ENCODE measurements at regions not wholly inside any gene's neighbourhood (a gene's known extent, or its start where the extent isn't known, plus 50 kb on each side); places are given as distances from the start of the nearest gene placed in this dataset.

GRCh38 chr1:219752645-219753044 is 139.7 kb upstream of the ZC3H11B start:
- TF ChIP-seq CTCF (IDR thresholded peaks at IDR 0.05) = no peak
- TF ChIP-seq EP300 (IDR thresholded peaks at IDR 0.05) = no peak
- TF ChIP-seq POLR2A (IDR thresholded peaks at IDR 0.05) = no peak
- TF ChIP-seq POLR2AphosphoS5 (IDR thresholded peaks at IDR 0.05) = no peak
- H3K9me3 ChIP-seq = no peaks in the 10 kb centered on the region
- H3K27me3 ChIP-seq = no peaks in the 10 kb centered on the region
- H3K4me3 ChIP-seq = no peak overlapping the region
- H3K27ac ChIP-seq = no peak overlapping the region
- DNase-seq (ENCODE audit: low spot score in 2 of 2) = no peak
- H3K4me1 ChIP-seq = no peaks in the 10 kb centered on the region
- H3K36me3 ChIP-seq = no peaks in the 10 kb centered on the region
- 0% methylated on average over 1 of the region's 1 CpG for WGBS

- DNase-seq (ENCODE audit: low spot score in 2 of 2) = no peak
- TF ChIP-seq EP300 (IDR thresholded peaks at IDR 0.05) (no peak), POLR2AphosphoS5 (IDR thresholded peaks at IDR 0.05) (no peak), CTCF (IDR thresholded peaks at IDR 0.05) (no peak), POLR2A (IDR thresholded peaks at IDR 0.05) (no peak)
- Histone ChIP-seq H3K4me1 (no peaks in the 10 kb centered on the region), H3K27ac (no peak overlapping the region), H3K4me3 (no peak overlapping the region), H3K9me3 (no peaks in the 10 kb centered on the region), H3K27me3 (no peaks in the 10 kb centered on the region), H3K36me3 (no peaks in the 10 kb centered on the region)
These were observed 139.1 kb upstream of the ZC3H11B start for GRCh38 chr1:219751870-219752507.

GRCh38 chr1:219749370-219749769 is 136.5 kb upstream of the ZC3H11B start:
- Histone ChIP-seq H3K4me1 (no peaks in the 10 kb centered on the region), H3K27me3 (no peaks in the 10 kb centered on the region), H3K9me3 (no peaks in the 10 kb centered on the region), H3K27ac (no peak overlapping the region), H3K4me3 (no peak overlapping the region), H3K36me3 (no peaks in the 10 kb centered on the region)
- WGBS = 32% methylated on average over 2 of the region's 2 CpGs
- DNase-seq (ENCODE audit: low spot score in 2 of 2) = no peak
- TF ChIP-seq POLR2A (IDR thresholded peaks at IDR 0.05) = no peak
- TF ChIP-seq POLR2AphosphoS5 (IDR thresholded peaks at IDR 0.05) = no peak
- TF ChIP-seq CTCF (IDR thresholded peaks at IDR 0.05) = no peak
- TF ChIP-seq EP300 (IDR thresholded peaks at IDR 0.05) = no peak

- no peaks in the 10 kb centered on the region for H3K4me1 ChIP-seq
- H3K27ac ChIP-seq = no peak overlapping the region
- TF ChIP-seq EP300 (IDR thresholded peaks at IDR 0.05) = no peak
- no peak for TF ChIP-seq CTCF (IDR thresholded peaks at IDR 0.05)
- no peak for TF ChIP-seq POLR2A (IDR thresholded peaks at IDR 0.05)
- no peak for TF ChIP-seq POLR2AphosphoS5 (IDR thresholded peaks at IDR 0.05)
- no peak for DNase-seq (ENCODE audit: low spot score in 2 of 2)
- H3K36me3 ChIP-seq = no peaks in the 10 kb centered on the region
- no peaks in the 10 kb centered on the region for H3K9me3 ChIP-seq
- 94% methylated on average over 2 of the region's 2 CpGs for WGBS
- no peak overlapping the region for H3K4me3 ChIP-seq
- H3K27me3 ChIP-seq = no peaks in the 10 kb centered on the region
These were observed 133.2 kb upstream of the ZC3H11B start for GRCh38 chr1:219746141-219746540.

GRCh38 chr1:219744652-219745469 is 132.0 kb upstream of the ZC3H11B start:
- WGBS = 51% methylated on average over 3 of the region's 3 CpGs
- Histone ChIP-seq H3K27me3 (no peaks in the 10 kb centered on the region), H3K36me3 (no peaks in the 10 kb centered on the region), H3K9me3 (no peaks in the 10 kb centered on the region), H3K4me1 (no peaks in the 10 kb centered on the region), H3K4me3 (no peak overlapping the region), H3K27ac (no peak overlapping the region)
- DNase-seq (ENCODE audit: low spot score in 2 of 2) = no peak
- TF ChIP-seq POLR2A (IDR thresholded peaks at IDR 0.05) (no peak), POLR2AphosphoS5 (IDR thresholded peaks at IDR 0.05) (no peak)
